ENCODE measurements at regions not wholly inside any gene's neighbourhood (a gene's known extent, or its start where the extent isn't known, plus 50 kb on each side); places are given as distances from the start of the nearest gene placed in this dataset.

DNA sequence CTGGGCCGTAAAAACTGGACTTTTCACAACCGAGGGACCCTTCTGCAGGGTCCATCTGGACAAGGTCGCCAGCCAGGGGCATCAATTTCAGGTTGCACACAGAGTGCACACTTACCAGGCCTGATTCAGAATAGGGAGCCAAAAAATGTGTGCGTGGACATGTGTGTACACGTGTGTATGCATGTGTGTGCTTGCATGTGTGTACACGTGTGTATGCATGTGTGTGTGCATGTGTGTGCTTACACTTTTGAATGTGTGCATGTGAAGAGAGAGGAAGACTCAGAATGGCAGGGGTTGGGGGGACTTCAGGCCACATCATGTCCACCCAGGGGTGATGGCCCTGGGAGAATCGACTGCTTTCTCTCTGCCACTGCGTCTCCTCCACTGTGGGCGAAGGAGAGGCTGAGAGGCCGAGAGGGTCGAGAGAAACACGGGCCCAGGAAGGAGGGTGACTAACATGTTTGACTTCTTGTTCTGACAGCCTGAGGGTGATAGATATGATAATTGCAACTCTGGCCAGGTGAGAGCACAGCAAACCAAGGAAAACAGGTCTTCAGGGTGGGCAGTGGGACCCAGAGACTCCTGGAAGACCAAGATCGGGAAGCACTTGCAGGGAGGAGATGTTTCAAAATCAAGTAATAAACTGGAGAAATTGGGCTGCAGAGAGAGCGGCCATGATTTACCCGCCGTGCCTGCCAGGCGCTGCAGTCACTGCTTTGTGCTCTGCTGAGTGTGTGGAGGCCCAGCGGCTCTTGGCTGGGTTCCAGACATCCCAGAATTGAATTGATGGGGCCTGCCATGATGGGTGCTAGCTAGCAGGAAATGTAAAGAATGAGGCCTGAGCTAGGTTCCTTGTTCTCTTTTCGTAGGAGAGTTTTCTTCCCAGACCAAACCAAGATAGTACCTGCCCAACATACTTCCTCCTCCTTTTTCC, 310.8 kb downstream of the QKI start:
- DNase-seq (ENCODE audit: low read depth, low spot score): no peak

DNA sequence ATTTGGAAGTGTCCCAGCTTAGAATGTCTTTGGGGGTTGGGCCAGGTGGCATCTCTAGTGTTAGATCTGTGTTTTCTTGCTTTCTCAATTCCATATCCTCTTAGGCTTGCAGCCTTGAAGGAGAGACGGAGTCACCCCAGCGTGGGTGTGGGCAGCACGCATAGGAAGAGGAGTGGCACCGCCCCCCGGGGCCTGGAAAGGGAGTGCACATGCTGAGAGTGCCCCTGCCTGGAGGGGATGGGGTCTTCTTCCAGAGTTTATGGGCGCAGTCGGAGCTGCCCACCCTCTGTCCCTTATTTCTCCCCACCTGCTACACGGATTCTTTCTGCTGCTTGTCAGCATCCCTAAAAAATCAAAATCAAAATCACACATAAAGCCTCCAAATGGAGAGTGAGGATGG, 309.7 kb downstream of the QKI start:
- no peak for DNase-seq (ENCODE audit: low read depth, low spot score)

DNA sequence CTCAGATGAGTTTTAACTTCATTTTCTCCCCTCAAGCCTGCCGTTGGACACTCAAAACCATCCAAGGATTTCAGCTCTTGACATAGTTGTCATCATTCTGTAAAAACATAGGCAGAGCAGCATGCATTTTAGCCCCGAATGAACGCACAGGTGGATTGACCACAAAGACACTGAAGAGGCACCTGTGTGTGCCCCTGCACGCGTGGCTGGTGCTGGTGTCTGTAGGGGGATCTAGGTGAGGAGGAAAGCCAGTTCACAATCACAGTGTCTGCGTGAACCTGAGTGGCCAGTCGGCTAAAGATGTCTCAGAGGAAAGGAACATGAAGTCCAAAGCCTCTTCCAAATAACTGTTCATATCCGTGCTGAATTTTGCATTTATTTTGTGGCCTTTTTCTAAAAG, 309.2 kb downstream of the QKI start:
- DNase-seq (ENCODE audit: low read depth, low spot score): no peak

DNA sequence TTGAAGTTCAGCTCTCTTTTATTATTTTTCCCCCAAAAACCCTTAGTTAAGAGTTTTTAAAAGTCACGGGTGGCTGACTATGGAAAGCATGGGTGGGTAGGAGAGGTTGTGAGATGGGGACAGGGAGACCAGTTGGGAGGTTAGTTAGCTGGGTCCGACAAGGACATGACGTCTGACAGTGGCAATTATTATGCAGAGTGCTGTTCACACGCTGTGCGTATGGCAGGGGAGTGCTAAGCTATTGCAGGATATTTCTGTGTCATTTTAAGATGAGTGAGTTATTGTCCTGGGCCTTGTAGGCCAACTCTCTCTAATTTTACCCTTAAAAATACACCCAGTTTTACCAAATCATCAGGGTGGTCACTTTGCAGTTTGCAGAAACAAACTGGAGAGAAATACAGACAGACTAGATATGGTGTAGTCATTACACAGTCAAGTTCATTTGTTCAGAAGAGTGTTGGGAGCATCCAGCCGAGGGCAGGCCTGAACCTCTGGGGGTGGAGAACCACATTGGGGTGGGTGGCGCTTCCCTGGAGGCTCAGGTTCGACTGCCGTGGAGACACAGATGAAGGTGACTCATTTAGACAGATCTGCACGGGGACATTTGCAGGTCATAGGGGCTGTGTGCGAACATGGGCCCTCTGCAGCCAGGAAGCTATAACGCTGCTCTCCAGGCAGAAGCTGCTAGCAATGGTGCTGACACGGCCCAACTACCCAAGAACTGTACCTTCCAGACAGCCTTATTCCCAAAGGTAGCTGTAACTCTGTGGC, 307.6 kb downstream of the QKI start:
- no peak for DNase-seq (ENCODE audit: low read depth, low spot score)

DNA sequence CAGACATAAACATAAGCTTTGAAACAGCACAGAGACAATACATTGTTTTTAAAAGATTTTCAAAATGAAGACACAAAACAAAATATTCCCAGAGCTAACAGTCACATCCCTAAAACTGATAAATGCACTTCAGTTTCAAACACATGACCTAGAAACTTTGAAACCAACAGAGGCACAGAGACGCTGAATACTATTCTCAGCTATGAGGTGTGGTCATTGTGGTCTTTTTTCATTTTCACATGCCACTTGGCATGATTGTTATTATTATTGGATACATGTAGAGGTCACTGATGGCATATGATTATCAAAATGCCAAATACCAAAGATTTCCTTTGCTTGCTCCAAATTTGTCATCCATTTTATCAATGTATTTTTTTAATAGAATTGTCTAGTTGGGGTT, 306.9 kb downstream of the QKI start:
- no peak for DNase-seq (ENCODE audit: low read depth, low spot score)

- no peak for DNase-seq (ENCODE audit: low read depth, low spot score)
Observed at GRCh38 chr6:163720460-163721235, 306.1 kb downstream of the QKI start.

DNA sequence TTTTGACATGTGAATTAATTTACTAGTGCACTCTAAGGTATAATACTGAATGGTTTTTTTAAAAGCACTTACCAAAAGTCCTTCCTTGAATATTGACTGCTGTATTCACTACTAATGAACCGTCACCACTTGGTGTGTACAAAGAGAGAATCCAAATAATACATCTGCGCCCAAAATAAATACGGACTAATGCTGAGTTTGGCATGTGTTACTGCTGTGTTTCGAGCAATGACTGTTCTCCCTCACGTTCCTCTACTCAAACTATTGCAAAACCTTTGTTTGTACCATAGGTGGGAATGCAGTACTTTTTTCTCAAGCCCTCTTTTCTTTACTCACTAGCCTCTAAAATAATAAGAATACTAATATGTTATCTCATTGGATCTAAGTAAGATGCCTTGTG, 305.5 kb downstream of the QKI start:
- DNase-seq (ENCODE audit: low read depth, low spot score): no peak

DNA sequence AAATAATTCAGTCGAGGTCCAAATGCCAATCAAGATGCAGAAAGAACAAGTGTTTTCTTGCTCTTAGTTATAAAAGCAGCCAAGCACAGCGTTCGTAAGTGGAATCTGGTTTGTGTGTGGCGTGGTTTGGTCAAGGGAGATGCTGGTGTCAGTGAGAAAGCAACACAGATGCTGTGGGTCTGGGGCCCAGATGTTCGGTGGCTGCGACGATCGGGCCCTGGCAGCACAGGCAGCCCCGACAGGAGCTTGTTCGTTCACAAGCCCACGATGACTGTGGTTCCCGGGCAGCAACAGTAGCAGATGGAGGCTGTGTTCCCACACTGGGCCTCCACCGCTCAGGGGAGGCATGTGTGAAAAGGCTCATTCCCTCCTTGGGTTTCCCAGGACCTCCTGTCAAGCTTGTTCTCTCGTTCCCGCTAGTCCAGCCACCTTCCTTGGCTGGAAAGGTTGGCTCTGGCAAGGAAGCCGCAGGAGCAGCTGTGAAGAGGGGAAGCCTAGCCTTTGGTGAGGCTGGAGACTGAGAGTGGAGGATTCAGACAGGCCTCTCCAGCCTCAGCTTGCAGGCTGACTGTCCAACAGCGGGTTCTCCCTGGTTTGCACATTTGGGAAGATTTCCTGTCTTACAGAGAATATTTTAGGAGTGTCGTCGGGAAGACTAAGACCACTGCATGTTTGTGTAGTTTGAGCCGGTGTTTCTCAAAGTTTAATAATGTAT, 304.7 kb downstream of the QKI start:
- no peak for DNase-seq (ENCODE audit: low read depth, low spot score)

DNA sequence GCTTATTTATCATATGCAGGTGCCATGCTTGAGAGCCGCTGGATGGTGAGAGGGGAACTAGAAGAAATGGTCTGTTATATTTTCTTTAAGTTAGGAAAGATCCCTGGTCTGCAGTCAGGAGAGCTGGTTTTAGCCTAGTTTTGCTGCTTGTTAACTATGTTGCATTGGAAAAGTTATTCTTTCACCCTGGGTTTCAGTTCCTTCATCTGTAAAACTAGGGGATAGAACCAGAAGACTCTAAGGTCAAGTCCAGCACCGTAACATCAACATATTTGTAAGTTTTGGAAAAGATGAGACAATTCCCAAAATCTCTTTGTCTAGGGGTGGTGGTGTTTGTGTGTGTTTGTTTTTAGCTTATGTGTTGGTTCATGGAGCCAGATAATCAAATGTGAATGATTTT, 304.0 kb downstream of the QKI start:
- DNase-seq (ENCODE audit: low read depth, low spot score): no peak

- DNase-seq (ENCODE audit: low read depth, low spot score): no peak
Observed at GRCh38 chr6:163717106-163717764, 302.7 kb downstream of the QKI start.

DNA sequence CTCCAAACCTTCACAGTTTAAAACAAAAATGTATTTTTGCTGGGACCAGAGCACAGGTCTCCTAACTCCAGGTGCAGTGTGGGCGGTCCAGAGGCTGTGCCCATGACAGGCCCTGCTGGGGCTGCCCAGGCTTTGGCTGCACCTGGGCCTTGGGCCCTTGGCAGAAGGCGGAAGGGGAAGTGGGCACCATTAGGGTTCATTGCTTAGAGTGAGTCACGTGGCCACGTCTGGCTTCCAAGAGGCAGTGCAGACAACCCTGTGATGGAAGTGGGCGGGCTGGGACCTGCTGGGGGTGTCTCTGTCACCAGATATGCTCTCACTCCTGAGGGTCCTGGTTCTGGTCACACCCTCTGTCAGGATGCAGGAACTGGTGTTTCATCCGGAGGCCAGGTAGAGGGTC, 302.2 kb downstream of the QKI start:
- no peak for DNase-seq (ENCODE audit: low read depth, low spot score)

- no peak for DNase-seq (ENCODE audit: low read depth, low spot score)
Observed at GRCh38 chr6:163715846-163716245, 301.3 kb downstream of the QKI start.

DNA sequence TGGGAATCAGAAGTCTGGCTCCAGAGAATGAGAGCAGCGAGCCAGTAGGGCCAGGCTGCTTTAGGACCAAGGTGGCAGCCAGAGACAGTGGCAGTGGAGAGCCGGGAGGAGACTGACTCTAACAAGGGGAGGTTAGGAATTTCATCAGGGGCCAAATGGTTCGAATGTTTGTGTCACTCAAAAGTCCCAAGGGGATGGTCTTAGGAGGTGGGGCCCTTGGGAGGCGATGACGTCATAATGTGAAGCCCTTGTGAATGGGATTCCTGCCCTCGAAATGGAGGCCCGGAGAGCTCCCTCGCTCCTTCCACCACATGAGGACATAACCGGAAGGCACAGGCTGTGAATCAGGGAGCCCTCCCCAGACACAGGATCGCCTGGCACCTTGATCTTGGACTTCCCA, 299.7 kb downstream of the QKI start:
- DNase-seq (ENCODE audit: low read depth, low spot score): no peak

DNA sequence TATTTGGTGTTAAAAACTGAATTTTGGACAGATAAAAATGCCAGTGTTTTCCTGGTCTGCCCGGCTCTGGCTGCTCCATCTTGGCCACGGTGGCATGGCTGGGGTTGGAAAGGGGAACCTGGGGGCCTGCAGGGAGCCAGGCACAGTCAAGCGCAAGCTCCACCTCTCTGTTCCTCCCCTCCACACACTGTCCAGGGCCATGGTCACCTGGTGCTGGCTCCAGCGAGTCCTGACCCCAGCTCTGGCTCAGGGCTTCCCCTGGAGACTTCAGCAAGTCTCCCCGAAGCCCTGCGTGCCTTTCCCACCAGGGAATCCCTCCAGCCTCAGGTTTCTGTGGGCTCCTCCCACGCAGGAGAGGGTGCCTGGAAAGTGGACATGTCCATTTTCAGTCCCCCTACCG, 298.5 kb downstream of the QKI start:
- DNase-seq (ENCODE audit: low read depth, low spot score): no peak

DNA sequence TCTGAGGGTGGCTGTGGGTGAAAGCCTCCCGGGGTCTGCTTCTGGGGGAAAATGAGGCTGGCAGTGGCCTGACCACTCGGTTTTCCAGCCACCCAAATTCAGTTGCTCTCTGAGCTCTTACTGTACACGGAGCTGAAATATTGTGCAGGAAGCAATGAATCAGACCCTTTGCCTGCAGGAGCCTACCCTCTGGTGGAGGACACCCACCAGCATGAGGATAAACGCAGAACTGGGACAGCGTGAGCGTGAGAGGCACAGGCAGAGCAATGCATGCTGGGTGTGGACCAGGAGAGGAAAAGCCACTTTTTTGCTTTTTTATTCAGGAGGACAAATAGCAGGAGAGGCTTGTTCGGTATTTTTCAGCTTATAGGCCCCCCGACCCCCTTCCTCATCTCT, 298.0 kb downstream of the QKI start:
- no peak for DNase-seq (ENCODE audit: low read depth, low spot score)

DNA sequence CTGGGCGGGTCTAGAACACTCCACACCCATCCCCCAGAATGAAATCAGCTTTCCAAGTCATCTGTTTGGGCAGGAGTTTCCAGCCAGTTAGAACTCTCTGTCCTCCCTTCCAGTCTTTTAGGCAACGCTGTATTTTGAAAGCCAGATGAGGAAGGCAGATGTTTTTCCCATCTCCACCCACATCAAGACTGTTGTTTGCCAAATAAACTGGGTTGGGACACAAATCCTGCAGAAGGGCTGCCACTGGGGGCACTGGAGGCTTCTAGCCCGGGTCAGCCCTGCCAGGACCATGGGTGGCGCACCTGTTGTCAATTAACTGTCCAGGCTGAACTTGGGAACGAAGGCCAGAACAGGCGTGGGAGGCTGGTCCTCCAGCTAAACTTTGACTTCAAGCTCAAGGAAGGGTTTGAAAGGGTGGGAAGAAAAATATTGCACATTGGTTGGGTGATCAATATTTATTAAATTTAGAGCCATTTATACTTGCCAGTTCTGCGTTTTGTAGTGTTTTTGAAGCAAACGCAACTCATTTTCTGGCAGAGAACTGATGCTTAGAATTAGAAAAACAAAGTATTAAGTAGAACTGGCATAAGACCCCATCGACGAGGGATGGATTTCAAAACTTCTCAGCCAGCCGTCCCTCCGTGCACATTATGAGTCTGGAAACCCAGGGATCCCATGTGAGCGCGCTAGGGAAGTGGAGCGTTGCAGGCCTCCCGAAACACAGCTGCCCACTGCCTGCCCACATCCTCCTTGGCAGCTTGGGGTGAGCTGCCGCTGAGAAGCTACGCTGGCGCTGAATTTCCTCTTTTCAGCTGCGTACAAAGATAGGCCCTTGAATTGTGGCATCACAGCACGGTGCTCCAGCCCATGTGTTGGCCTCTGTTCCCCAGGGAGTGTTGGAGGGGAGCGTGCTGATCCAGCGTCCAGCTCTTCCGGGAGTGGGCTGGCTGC, 297.4 kb downstream of the QKI start:
- DNase-seq (ENCODE audit: low read depth, low spot score): no peak

DNA sequence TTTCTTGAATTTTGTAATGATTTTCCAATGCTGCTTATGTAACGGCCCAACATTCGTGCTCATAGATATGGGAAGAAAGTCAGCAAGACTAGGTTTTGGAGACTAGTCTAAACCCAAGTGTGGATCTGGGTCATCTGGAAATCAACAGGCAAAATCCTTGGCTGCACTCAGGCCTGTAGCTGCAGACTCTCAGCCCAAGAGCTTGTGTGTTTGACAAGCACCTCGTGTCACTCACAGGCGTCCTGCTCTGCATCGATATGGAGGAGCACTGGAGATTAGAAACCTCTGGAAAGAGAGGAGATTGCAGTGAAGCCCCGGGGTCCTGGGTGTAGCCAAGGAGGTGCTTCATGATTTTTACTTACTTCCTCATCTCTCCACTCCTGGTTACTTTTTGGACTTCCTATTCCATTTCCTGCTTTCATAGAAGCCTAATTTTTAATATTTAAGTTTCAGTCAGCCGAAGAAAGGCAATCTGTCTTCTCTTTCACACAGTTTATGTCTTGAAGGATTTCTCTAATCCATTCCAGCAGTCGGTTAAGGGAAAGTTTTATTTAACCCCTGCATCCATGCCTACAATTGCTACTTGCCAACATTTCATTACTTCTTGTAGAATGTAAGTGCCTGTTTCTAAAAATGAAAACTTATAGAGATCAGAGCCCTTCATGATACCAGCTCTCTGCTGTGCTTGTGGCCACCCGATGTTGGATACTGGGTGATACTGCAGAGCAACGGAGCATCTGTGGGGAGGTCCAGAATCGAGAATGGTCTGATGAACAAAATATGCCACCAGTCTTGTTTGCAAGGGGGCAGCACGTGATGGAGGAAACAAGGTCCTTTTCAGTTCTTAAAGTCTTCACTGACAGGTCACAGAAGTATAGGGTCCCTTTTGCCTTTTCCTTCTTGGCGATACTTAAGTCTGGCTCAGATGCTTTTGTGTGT, 296.3 kb downstream of the QKI start:
- DNase-seq (ENCODE audit: low read depth, low spot score): no peak

DNA sequence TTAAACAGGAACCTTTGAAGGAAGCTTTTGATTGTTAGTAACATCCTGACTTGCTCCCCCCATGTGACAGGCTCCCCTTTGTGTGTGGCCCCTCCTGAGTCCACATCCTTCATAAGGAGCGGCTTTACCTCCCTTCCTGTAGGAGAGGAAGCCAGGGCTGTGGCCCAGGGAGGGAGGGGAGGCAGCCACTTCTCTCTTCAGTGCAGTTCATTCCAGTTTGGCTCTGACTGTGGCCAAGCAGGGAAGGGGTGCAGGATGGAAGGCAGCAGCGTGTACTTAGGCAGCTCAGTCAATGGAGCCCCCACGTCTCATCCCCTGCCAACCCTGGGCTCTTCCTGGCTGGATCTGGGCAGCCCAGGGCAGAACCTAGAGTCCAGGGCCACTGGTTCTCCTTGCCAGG, 295.2 kb downstream of the QKI start:
- no peak for DNase-seq (ENCODE audit: low read depth, low spot score)

DNA sequence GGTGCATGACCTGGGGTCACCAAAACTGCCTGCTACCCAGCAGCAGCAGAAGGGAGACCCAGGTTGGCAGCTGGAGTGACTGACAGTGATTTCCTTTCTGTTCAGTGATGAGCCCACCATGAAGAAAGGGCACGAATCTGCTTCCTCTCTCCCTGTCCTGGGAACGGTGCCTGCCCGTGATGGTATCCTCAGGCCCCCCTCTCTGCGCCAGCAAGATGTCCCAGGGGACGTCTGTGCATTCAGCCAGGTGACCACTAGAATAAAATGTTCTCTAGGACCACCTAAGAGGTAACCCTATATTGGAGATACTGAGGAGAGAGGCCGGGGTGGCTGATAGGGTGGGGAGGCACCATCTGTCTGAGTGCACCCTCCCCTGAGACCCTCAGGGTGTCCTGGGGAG, 294.7 kb downstream of the QKI start:
- DNase-seq (ENCODE audit: low read depth, low spot score): no peak
